ENCODE measurements at regions not wholly inside any gene's neighbourhood (a gene's known extent, or its start where the extent isn't known, plus 50 kb on each side); places are given as distances from the start of the nearest gene placed in this dataset.

- TF ChIP-seq CTCF (IDR thresholded peaks at IDR 0.05), result no peak
- no peak for TF ChIP-seq POLR2A (IDR thresholded peaks at IDR 0.05)
Observed at GRCh38 chr14:51547701-51548100, 104.0 kb upstream of the FRMD6 start.
